ENCODE measurements at regions not wholly inside any gene's neighbourhood (a gene's known extent, or its start where the extent isn't known, plus 50 kb on each side); places are given as distances from the start of the nearest gene placed in this dataset.

DNA sequence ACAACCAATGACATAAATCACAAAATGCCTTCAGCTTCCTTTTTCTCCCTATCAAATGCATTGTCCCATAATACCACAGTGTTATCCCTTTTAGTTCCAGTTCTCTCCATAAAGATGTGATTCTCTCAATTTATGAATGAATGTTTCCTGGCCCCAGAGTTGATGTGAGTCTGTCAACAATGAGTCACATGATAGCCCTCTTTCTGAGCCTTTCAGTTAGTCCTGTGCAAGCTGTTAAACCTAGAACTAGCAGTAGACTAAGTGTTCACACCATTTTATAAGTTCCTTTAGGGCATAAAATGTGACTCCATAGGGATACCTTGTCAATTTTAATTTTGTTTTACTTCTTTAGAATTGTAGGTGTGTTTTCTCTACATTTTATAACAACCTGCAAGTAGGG is 129.5 kb downstream of the PABPC4L start:
- POLR2A ChIA-PET (ENCODE audit: unreplicated experiment) = no interaction called here

More for the DNA sequence above, 129.5 kb downstream of the PABPC4L start:
- Histone ChIP-seq H3K9me1 (ENCODE audit: insufficient read depth, low read length) (no peaks in the 10 kb centered on the region), H3K56ac (ENCODE audit: extremely low read depth, insufficient read depth, low read length) (no peak overlapping the region), H3K4me3 (ENCODE audit: insufficient read depth, low read depth, low read length) (no peak overlapping the region), H3K18ac (ENCODE audit: low read depth, low read length) (no peak overlapping the region), H4K20me1 (ENCODE audit: insufficient read depth, low read length) (no peaks in the 10 kb centered on the region), H3K14ac (replicated peaks; ENCODE audit: low read depth, low read length) (no peak overlapping the region), H3K36me3 (ENCODE audit: control insufficient read depth, insufficient read depth, low read length) (no peaks in the 10 kb centered on the region), H3K4ac (ENCODE audit: low read depth, low read length) (no peak overlapping the region), H2BK20ac (ENCODE audit: low read depth, low read length) (no peak overlapping the region), H2AFZ (replicated peaks; ENCODE audit: low read length, poor library complexity) (no peak overlapping the region), H2AK9ac (replicated peaks; ENCODE audit: low read depth, low read length, poor library complexity) (no peak overlapping the region), H2BK120ac (ENCODE audit: low read depth, low read length) (no peak overlapping the region), H3K79me1 (ENCODE audit: low read depth in 1 of 2, low read length in 2 of 2) (no peaks in the 10 kb centered on the region), H3K9ac (ENCODE audit: low read depth, low read length) (no peak overlapping the region), H4K8ac (ENCODE audit: low read depth in 2 of 2, low read length in 2 of 2) (no peak overlapping the region), H2BK15ac (ENCODE audit: low read depth, low read length) (no peak overlapping the region), H3K27ac (ENCODE audit: insufficient read depth, low read length) (no peak overlapping the region), H2BK5ac (ENCODE audit: low read depth, low read length, poor library complexity, severe bottlenecking) (no peak overlapping the region), H3K9me3 (ENCODE audit: control insufficient read depth, insufficient read depth, low read length) (no peaks in the 10 kb centered on the region), H4K91ac (ENCODE audit: insufficient read depth, low read depth, low read length) (no peak overlapping the region), H3K4me2 (ENCODE audit: low read depth, low read length) (no peak overlapping the region), H3K4me1 (ENCODE audit: control insufficient read depth, insufficient read depth, low read length) (no peaks in the 10 kb centered on the region), H3K23ac (ENCODE audit: low read depth, low read length) (no peak overlapping the region), H2AK5ac (ENCODE audit: low read depth, low read length) (no peak overlapping the region), H3K27me3 (ENCODE audit: control insufficient read depth, insufficient read depth, low read length) (no peaks in the 10 kb centered on the region), H4K5ac (ENCODE audit: low read depth, low read length) (no peak overlapping the region)
- CTCF ChIA-PET = no interaction called here
- dilution Hi-C loops (cut with HindIII; ENCODE audit: low sequenced_read_pairs, unreplicated experiment) (no loop called here), in situ Hi-C loops (cut with MboI; ENCODE audit: low sequenced_read_pairs) (no loop called here), intact Hi-C loops (cut with micrococcal nuclease) (loop anchor here (5.0 kb wide), 1 partner anchor 925 kb away; the partner anchor contains the start of gene PCDH10)
- DNase-seq (no peak), ATAC-seq (ENCODE audit: low read depth) (no peak)
- BruUV-seq (replicated peaks) = no TSS peak
- no peak for TF ChIP-seq CHD1 (IDR thresholded peaks at IDR 0.05; ENCODE audit: low read depth, low read length)
- no peak for TF ChIP-seq NFE2L2 (IDR thresholded peaks at IDR 0.05; ENCODE audit: low read depth, low read length)
- TF ChIP-seq CEBPB (IDR thresholded peaks at IDR 0.05; ENCODE audit: low read depth, low read length) = no peak
- no peak for TF ChIP-seq RCOR1 (IDR thresholded peaks at IDR 0.05; ENCODE audit: insufficient replicate concordance, low read length)
- no peak for TF ChIP-seq RFX5 (IDR thresholded peaks at IDR 0.05; ENCODE audit: low read depth, low read length)
- TF ChIP-seq MXI1 (IDR thresholded peaks at IDR 0.05; ENCODE audit: borderline replicate concordance, low read depth, low read length) = no peak
- no peak for TF ChIP-seq FOS (IDR thresholded peaks at IDR 0.05; ENCODE audit: low read depth, low read length)
- TF ChIP-seq, protein P1, sequence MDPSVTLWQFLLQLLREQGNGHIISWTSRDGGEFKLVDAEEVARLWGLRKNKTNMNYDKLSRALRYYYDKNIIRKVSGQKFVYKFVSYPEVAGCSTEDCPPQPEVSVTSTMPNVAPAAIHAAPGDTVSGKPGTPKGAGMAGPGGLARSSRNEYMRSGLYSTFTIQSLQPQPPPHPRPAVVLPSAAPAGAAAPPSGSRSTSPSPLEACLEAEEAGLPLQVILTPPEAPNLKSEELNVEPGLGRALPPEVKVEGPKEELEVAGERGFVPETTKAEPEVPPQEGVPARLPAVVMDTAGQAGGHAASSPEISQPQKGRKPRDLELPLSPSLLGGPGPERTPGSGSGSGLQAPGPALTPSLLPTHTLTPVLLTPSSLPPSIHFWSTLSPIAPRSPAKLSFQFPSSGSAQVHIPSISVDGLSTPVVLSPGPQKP (IDR thresholded peaks at IDR 0.05; ENCODE audit: borderline replicate concordance, low read depth, low read length) = no peak
- TF ChIP-seq RAD21 (IDR thresholded peaks at IDR 0.05; ENCODE audit: low read length) = no peak
- TF ChIP-seq MAFK (IDR thresholded peaks at IDR 0.05; ENCODE audit: low read depth, low read length) = no peak
- TF ChIP-seq, protein P2, sequence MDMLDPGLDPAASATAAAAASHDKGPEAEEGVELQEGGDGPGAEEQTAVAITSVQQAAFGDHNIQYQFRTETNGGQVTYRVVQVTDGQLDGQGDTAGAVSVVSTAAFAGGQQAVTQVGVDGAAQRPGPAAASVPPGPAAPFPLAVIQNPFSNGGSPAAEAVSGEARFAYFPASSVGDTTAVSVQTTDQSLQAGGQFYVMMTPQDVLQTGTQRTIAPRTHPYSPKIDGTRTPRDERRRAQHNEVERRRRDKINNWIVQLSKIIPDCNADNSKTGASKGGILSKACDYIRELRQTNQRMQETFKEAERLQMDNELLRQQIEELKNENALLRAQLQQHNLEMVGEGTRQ (IDR thresholded peaks at IDR 0.05; ENCODE audit: low read depth, low read length) = no peak
- TF ChIP-seq MAZ (IDR thresholded peaks at IDR 0.05; ENCODE audit: borderline replicate concordance, low read depth, low read length) = no peak
- TF ChIP-seq, protein P3, sequence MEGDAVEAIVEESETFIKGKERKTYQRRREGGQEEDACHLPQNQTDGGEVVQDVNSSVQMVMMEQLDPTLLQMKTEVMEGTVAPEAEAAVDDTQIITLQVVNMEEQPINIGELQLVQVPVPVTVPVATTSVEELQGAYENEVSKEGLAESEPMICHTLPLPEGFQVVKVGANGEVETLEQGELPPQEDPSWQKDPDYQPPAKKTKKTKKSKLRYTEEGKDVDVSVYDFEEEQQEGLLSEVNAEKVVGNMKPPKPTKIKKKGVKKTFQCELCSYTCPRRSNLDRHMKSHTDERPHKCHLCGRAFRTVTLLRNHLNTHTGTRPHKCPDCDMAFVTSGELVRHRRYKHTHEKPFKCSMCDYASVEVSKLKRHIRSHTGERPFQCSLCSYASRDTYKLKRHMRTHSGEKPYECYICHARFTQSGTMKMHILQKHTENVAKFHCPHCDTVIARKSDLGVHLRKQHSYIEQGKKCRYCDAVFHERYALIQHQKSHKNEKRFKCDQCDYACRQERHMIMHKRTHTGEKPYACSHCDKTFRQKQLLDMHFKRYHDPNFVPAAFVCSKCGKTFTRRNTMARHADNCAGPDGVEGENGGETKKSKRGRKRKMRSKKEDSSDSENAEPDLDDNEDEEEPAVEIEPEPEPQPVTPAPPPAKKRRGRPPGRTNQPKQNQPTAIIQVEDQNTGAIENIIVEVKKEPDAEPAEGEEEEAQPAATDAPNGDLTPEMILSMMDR (conservative IDR thresholded peaks at IDR 0.05; ENCODE audit: low read depth, low read length) = no peak
- no peak for TF ChIP-seq POLR2A (IDR thresholded peaks at IDR 0.05; ENCODE audit: low read depth, low read length)
- TF ChIP-seq BHLHE40 (IDR thresholded peaks at IDR 0.05; ENCODE audit: low read depth, low read length) = no peak
- no peak for TF ChIP-seq SMC3 (IDR thresholded peaks at IDR 0.05; ENCODE audit: low read depth, low read length)

All from IMR-90 (cell line).